Activated T-cell treated with anti-CD3 and anti-CD28 coated beads, Interleukin-2, amount 50 U/mL, for 4 hours (primary cell): ENCODE measurements at regions not wholly inside any gene's neighbourhood (a gene's known extent, or its start where the extent isn't known, plus 50 kb on each side); places are given as distances from the start of the nearest gene placed in this dataset.
"Not testable (repeated sequence)": the region's sequence is repeated elsewhere in the genome, so short reads cannot be mapped to it uniquely, and the experiment has no call there.

ENCODE experiments used
- ATAC-seq, 2 donors: fragments of 200-7000 bp; cut with Tn5 transposase; one replicate each; pipeline ENCODE4 v1.10.0; 2021
- DNase-seq: peaks from one replicate; pipeline ENCODE4 v3.0.0-alpha.2; 2020
- H3K27me3 Mint-ChIP-seq: one replicate; pipeline ENCODE4 v1.8.0; 2021; ENCODE audit warnings: low read depth, mixed read lengths
- H3K36me3 Mint-ChIP-seq: one replicate; pipeline ENCODE4 v1.8.0; 2022; ENCODE audit warnings: mixed read lengths; ENCODE audit not compliant: insufficient read depth
- H3K4me1 Mint-ChIP-seq: one replicate; pipeline ENCODE4 v1.8.0; 2021; ENCODE audit warnings: low read depth, mixed read lengths
- H3K4me3 Mint-ChIP-seq: one replicate; pipeline ENCODE4 v1.8.0; 2021; ENCODE audit warnings: mild to moderate bottlenecking, moderate library complexity, mixed read lengths
- H3K9me3 Mint-ChIP-seq: one replicate; pipeline ENCODE4 v1.8.0; 2021; ENCODE audit warnings: mixed read lengths

GRCh38 chr16:17001471-17001870 is 469.3 kb downstream of the XYLT1 start:
- no peak for DNase-seq
- no peaks in the 10 kb centered on the region for H3K36me3 Mint-ChIP-seq
- no peak overlapping the region for H3K4me3 Mint-ChIP-seq
- ATAC-seq = no peak
- no peaks in the 10 kb centered on the region for H3K9me3 Mint-ChIP-seq
- H3K4me1 Mint-ChIP-seq = no peaks in the 10 kb centered on the region
- no peaks in the 10 kb centered on the region for H3K27me3 Mint-ChIP-seq

DNA sequence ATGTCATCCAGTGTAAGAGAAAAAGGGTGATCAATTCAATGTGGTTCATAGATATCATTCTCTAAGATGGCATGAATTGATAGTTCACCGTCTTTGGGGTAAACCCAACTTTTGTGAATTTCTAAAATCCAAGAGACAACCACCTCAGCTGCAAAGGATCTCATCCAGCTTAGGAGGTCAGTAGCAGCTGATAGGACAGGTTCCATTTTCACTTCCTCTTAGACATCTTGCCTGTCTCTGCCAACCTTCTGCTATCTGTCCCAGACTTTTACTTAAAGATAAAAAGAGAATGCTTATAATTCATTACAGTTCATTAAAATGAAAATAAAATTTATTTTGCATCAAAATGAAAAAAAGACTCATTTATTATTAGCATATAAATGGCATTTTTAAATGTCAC is 468.2 kb downstream of the XYLT1 start:
- no peaks in the 10 kb centered on the region for H3K9me3 Mint-ChIP-seq
- H3K27me3 Mint-ChIP-seq = no peaks in the 10 kb centered on the region
- no peaks in the 10 kb centered on the region for H3K4me1 Mint-ChIP-seq
- DNase-seq = no peak
- no peaks in the 10 kb centered on the region for H3K36me3 Mint-ChIP-seq
- H3K4me3 Mint-ChIP-seq = no peak overlapping the region
- ATAC-seq = no peak

GRCh38 chr16:17005963-17006362 is 464.8 kb downstream of the XYLT1 start:
- H3K4me1 Mint-ChIP-seq, H3K9me3 Mint-ChIP-seq, H3K36me3 Mint-ChIP-seq, ATAC-seq, H3K4me3 Mint-ChIP-seq, H3K27me3 Mint-ChIP-seq, DNase-seq: not testable (repeated sequence)

- Mint-ChIP-seq H3K36me3 (peaks cover under 1% of the 10 kb centered on the region), H3K27me3 (peaks cover 4% of the 10 kb centered on the region), H3K4me1 (peaks cover 25% of the 10 kb centered on the region), H3K4me3 (no peak overlapping the region), H3K9me3 (peaks cover under 1% of the 10 kb centered on the region)
- ATAC-seq (no peak), DNase-seq (no peak)
Observed at GRCh38 chr16:17011712-17012111, 459.0 kb downstream of the XYLT1 start.

DNA sequence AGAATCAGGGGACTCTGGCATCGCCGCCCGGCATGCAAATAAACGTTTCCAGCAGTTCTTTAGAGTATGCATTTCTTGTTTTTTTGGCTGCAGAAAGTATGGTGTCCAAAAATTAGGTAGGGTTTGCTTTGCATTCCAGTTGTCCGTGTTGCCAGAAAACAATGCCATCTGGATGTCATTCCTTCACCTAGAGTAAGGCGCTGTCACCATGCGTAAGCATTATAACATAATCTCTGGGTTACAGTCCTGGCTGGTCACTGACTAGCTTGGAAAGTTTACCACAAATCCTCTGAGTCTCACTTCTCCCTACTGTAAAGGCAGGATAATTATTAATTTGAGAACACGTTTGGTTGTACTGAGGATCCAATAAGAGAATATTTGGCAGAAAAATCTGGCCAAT is 457.7 kb downstream of the XYLT1 start:
- Mint-ChIP-seq H3K9me3 (peaks cover 7% of the 10 kb centered on the region), H3K4me1 (peaks cover 25% of the 10 kb centered on the region), H3K27me3 (peaks cover 4% of the 10 kb centered on the region), H3K36me3 (peaks cover 6% of the 10 kb centered on the region), H3K4me3 (peak overlapping the region; percentile 86)
- ATAC-seq (no peak), DNase-seq (no peak)

GRCh38 chr16:17014484-17015121 is 456.2 kb downstream of the XYLT1 start:
- H3K4me3 Mint-ChIP-seq = peak overlapping the region; percentile 86
- ATAC-seq (no peak), DNase-seq (no peak)
- peaks cover 7% of the 10 kb centered on the region for H3K9me3 Mint-ChIP-seq
- H3K4me1 Mint-ChIP-seq = peaks cover 26% of the 10 kb centered on the region
- peaks cover 3% of the 10 kb centered on the region for H3K27me3 Mint-ChIP-seq
- H3K36me3 Mint-ChIP-seq = peaks cover 6% of the 10 kb centered on the region

- Mint-ChIP-seq H3K4me1 (peaks cover 26% of the 10 kb centered on the region), H3K36me3 (peaks cover 6% of the 10 kb centered on the region), H3K4me3 (no peak overlapping the region), H3K27me3 (peaks cover 3% of the 10 kb centered on the region), H3K9me3 (peaks cover 7% of the 10 kb centered on the region)
- ATAC-seq (no peak), DNase-seq (no peak)
Observed at GRCh38 chr16:17015702-17016101, 455.1 kb downstream of the XYLT1 start.

GRCh38 chr16:17017442-17017841 is 453.3 kb downstream of the XYLT1 start:
- Mint-ChIP-seq H3K9me3 (peaks cover 7% of the 10 kb centered on the region), H3K4me3 (no peak overlapping the region), H3K27me3 (no peaks in the 10 kb centered on the region), H3K4me1 (peaks cover 19% of the 10 kb centered on the region), H3K36me3 (peaks cover 6% of the 10 kb centered on the region)
- ATAC-seq (no peak), DNase-seq (no peak)

DNA sequence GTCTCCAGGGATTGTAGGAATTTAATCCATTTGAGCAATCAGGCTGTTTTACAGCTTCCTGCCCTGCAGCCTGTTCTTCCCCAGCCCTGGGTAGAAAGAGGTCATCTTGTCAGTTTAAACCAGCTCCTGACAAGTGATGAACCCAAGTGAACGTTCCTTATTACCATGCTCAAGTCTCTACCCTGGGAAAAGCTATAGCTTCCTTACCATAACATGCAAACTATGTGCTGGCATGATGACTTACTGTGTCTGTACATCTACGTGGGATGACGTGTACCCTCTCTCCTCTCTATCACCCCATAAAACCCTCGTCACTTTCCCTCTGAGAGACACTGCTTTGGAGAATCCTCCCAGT is 452.2 kb downstream of the XYLT1 start:
- Mint-ChIP-seq H3K27me3 (no peaks in the 10 kb centered on the region), H3K9me3 (peaks cover 7% of the 10 kb centered on the region), H3K36me3 (peaks cover 6% of the 10 kb centered on the region), H3K4me3 (no peak overlapping the region), H3K4me1 (peaks cover 9% of the 10 kb centered on the region)
- DNase-seq (no peak), ATAC-seq (no peak)

DNA sequence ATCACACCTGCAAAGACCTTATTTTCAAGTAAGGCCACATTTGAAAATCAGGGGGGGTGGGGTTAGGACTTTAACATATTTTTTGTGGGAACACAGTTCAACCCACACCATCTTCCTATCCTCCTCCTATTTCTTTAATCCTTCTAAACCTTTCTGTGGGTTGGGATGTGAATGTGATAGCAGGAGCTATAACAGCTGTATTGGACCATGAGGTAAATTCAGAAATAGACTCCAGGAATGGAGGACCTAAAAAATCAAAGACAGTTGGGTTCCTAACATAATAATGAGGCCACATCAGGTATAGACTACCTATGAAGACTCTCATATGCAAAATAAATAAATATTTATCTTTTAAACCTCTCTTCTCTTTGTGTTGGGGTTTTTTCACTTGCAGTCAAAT is 451.4 kb downstream of the XYLT1 start:
- ATAC-seq (no peak), DNase-seq (no peak)
- Mint-ChIP-seq H3K4me1 (peaks cover 6% of the 10 kb centered on the region), H3K36me3 (peaks cover 6% of the 10 kb centered on the region), H3K9me3 (peaks cover 7% of the 10 kb centered on the region), H3K27me3 (no peaks in the 10 kb centered on the region), H3K4me3 (no peak overlapping the region)

DNA sequence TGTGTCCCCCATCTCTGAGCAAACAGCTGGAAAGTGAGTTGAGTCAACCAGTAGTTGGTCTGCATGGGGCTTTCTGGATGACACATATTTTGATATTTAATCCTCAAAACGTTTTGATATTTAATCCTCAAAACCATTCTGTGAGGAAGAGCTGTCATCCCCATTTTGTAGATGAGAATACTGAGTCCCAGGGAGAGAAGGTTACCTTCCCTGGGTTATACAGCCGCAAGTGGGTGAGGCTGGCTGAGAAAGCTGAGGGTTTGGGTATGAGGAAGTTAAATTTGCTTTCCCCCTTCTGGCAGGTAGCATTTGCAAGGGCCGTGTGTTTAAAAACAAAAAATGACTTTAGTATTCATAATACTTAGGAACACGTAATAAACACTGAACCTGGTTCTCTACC is 447.2 kb downstream of the XYLT1 start:
- ATAC-seq (no peak), DNase-seq (no peak)
- Mint-ChIP-seq H3K27me3 (no peaks in the 10 kb centered on the region), H3K36me3 (no peaks in the 10 kb centered on the region), H3K9me3 (no peaks in the 10 kb centered on the region), H3K4me3 (no peak overlapping the region), H3K4me1 (peaks cover 31% of the 10 kb centered on the region)

- Mint-ChIP-seq H3K36me3 (peaks cover 3% of the 10 kb centered on the region), H3K4me1 (peaks cover 31% of the 10 kb centered on the region), H3K27me3 (no peaks in the 10 kb centered on the region), H3K9me3 (peaks cover 5% of the 10 kb centered on the region), H3K4me3 (no peak overlapping the region)
- DNase-seq (no peak), ATAC-seq (no peak)
Observed at GRCh38 chr16:17024514-17024913, 446.2 kb downstream of the XYLT1 start.

DNA sequence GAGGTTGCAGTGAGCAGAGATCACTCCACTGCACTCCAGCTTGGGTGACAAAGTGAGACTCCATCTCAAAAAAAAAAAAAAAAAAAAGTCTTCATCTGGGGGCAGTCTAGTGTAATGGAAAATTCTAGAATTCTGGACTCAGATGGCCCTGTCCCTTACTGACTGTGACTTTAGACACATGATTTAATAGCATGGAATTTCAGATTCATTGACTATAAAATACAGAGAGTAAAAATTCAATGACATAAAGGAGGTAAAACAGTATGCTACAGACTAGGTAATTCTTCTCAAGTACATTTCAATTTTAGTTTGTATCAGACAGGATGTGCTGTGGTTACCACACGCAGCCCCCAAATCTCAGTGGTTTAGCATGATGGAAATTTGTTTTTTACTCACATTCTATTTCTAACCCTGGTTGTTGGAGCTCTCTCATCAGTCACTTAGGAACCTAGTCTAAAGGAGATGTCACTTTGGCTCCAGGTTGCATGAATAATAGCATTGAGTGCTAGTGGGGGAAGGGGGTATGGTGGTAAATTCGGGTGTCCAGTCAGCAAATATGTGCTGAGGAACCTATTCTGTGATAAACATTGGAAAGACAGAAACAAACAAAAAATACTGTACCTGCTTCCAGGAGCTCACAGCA is 444.0 kb downstream of the XYLT1 start:
- Mint-ChIP-seq H3K27me3 (no peaks in the 10 kb centered on the region), H3K9me3 (peaks cover 5% of the 10 kb centered on the region), H3K4me3 (peak overlapping the region; percentile 7), H3K36me3 (peaks cover 3% of the 10 kb centered on the region), H3K4me1 (peaks cover 31% of the 10 kb centered on the region)
- ATAC-seq = peak; percentile 96 to 98
- DNase-seq = no peak

- no peak for ATAC-seq
- no peak overlapping the region for H3K4me3 Mint-ChIP-seq
- H3K9me3 Mint-ChIP-seq = peaks cover 5% of the 10 kb centered on the region
- no peaks in the 10 kb centered on the region for H3K27me3 Mint-ChIP-seq
- H3K36me3 Mint-ChIP-seq = peaks cover 3% of the 10 kb centered on the region
- no peak for DNase-seq
- H3K4me1 Mint-ChIP-seq = peaks cover 31% of the 10 kb centered on the region
Observed at GRCh38 chr16:17027488-17028129, 443.2 kb downstream of the XYLT1 start.
